HG02870 (cell line): ENCODE measurements at regions not wholly inside any gene's neighbourhood (a gene's known extent, or its start where the extent isn't known, plus 50 kb on each side); places are given as distances from the start of the nearest gene placed in this dataset.

Experiments used
- ATAC-seq: cut with Tn5 transposase; IDR thresholded peaks from one replicate; pipeline ENCODE4 v1.9.1; 2021; ENCODE audit warnings: mild to moderate bottlenecking, moderate library complexity; ENCODE audit not compliant: unreplicated experiment

DNA sequence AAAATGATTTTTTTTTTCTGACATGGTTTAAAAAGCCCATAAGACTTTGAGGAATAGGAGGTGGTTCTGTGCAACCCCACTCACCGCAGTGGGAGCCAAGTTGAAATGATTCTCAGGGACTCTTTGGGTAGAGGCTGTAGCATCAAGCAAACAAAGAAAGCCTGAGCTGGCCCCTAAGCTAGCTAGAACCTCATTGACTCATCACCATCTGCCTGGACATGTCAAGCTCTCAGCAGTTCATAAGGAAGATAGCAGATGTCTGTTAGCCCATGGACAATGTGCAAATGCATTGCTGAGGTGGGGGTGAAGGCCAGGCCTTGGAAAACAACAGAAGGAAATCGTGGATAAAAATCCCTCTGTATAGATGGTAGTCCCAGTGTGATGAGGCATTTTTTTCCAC lies 234.8 kb downstream of the NR2F2 start:
- ATAC-seq, result no peak

DNA sequence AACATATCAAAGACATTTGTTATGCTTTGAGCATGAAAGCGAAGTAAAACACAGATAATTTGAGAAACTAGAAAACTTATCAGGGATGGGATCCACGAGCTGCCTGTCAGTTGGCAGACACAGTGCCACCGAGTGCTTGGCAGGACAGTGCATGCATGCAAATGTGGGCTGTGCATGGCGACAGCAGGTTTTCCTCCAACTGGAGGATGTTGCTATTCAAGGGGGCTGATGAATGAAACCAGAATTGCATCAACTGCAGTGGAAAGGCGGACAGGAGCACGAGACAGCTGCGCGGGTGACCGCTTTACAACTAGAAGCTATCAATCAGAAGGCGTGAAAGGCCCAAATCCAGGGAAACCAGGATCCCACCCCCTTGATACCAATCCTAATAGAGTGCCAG lies 244.3 kb downstream of the NR2F2 start:
- ATAC-seq, result no peak

DNA sequence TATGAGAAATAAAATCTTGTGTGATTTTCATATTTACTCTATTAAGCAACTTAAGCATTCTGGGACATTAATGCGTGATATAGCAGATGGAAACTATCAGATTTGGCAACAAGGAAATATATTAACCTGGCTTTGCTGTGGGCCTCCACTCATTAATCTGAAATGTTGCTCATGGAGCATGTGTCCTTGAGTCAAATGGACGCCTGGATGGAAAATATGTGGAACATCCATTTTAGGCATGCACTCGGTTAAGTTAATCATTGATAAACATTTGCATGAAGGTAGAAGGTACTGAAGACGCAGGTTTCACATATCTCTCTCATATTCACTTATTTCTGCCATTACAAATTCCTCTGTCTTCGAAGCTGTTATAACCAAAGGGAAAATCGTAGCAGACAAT lies 246.1 kb downstream of the NR2F2 start:
- no peak for ATAC-seq

DNA sequence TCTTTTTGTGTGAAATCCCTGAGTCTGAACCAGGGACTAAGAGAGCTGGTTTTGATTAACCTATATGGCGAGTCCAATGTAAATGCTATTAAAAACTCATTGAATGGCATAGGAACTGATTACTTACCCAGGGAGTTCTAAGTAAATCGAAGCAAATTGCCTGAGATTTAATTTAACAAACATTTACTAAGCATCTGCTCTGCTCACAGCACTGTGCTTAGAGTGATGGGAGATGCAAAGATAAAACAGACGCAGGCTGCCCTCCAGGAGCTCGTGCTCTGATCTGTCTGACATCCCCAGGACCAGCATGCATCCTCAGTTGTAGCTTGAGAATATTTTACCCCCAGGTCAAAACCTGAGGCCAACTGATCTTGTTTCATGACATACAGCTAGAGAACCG lies 247.9 kb downstream of the NR2F2 start:
- ATAC-seq, result no peak

DNA sequence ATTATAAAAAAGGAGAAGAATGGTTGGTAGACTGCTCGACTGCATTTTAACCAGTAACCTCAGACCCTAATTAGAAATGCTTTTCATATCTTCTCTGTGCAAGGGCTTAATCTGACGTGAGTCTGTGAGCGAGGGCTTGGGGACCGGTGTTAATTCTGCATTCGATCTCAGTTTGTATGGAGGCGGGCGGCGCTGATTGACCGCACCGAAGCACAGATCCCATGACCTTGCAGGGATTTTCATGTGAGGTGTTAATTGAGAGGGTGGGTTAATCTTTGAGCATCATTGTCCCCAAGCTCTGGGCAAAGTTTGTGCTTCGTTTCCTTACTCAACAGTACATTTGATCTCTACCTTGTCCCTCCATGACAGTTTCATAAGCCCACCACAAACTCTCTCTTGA lies 250.9 kb downstream of the NR2F2 start:
- no peak for ATAC-seq

DNA sequence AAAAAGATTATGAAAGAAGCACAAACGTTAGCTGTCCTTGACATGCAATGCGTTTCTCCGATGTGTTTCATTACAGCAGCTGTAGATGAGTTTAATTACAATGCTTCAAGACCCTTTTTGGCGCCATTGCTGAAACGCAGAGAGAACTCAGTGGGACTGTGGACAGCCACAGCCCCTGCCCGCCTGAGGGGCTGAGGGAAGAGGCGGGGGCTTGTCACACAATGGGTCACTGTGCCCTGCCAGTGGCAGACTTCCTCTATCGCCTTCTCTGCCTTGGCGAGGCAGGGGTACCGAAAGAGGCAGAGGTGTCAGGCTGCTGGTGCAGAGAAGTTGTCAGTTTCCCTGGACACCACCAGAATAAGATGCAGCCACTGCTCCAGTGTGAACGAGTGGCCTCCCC lies 252.0 kb downstream of the NR2F2 start:
- ATAC-seq, result no peak

DNA sequence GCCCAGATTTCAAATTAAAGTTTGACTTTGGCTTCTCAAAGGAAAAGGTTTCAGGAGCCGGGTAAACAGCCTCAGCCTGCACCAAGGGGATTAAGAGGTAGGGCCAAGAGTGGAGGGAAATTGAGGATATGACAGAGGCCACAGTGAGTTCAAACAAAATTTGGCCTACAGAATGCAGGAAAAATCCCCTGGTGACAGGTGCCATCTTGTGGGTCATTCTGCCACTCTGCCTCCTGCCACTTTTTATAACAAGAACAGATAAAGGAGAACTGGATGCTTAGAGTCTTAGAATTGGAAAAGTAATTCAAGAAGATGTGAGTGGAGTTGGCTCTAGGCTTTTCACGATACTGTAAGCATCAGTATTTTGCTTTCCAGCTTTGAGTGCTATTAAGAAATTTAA lies 253.2 kb downstream of the NR2F2 start:
- ATAC-seq, result no peak

DNA sequence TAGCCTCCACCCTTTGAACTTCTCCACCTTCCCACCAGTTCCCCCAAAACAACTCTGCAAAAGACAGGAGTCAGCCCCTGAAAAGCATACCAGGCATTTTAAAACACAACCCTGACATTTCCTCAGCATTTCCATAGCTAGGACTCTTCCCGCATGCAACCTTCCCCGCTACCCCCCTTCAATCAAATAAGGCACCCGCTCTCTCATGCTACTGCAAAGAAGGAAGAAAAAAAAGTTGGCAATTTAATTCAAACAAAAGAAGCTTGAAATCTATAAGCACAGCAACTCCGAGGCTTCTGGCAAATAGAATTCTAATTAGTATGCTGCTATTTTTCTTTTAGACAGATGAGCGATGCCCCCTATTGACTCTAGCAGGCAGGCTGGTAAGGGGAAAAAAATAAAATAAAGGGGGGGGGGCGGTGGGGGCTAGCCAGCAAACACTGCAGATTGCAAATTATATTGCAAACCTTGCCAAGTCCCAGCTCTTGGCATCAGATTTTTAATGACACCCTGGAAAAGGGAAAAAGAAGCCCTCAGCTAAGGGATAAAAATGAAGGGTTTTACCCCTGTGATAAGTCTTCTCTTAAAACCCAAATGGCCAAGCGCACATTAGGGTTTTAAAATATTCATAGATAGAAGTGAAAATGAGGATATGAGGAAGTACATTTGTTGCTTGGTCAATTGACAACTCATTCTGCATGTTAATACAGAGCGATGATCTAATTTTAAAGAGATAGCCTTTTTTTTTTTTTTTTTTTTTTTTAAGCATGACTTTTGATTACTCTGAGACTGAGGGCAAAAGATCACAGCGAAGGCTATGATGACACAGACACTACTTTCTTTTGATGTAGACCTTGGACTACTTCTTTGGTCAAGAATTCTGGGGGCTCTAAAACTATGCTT lies 255.2 kb downstream of the NR2F2 start:
- ATAC-seq, result no peak

DNA sequence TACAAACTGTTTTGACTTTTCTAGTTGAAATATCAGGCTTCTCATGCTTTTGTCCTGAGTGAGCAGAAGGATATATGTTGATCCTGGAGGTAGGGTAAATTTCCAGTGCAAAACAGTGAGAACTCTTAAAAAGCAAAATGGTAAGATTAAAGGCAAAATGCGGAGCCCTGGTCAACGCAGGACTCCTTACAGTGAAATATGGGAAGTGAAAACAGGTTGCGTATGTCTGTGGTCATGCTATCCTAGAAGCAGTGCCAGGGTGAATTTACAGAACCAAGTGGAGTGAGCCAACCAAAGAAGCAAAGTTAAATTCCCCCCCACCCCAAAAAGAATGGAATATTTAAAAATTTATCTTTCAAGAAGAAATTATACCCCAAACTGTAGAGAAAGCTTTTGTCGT lies 256.4 kb downstream of the NR2F2 start:
- ATAC-seq, result no peak

DNA sequence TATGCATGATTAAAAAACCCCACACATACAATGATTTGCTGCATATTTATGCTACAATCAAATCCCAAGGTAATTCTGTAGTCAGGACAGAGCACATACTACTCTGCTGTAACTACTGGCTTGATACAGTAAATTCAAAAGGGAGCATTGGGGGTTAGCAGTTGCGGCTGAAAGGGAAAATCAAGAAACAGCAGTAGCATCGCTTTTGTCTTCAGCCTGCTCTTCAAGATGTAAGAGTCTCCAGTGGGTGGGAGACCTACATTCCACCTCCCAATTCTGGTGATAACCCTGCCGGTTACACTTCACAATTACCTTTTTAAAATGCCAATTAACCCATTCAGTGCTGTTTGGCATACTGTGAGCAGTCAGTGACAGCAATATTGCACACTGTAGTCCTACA lies 259.4 kb downstream of the NR2F2 start:
- no peak for ATAC-seq

DNA sequence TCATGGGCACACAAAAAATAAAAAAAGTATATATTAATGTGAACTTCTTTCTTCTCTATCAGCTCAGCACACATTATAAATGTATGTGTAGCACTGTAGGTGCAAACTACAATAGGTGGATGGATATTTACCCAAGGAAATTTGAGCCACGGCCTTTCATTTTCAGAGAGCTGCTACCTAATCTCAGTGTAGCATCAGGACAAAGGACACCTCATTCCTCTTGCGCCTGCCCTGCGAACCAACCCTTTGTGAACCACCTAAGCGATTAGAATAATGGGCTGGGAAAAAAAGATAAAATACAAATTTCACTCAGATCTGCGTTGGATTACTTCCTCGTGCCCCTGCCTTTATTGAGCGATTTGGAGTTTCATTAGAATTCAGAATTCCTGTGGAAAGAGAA lies 263.2 kb downstream of the NR2F2 start:
- ATAC-seq, result no peak

DNA sequence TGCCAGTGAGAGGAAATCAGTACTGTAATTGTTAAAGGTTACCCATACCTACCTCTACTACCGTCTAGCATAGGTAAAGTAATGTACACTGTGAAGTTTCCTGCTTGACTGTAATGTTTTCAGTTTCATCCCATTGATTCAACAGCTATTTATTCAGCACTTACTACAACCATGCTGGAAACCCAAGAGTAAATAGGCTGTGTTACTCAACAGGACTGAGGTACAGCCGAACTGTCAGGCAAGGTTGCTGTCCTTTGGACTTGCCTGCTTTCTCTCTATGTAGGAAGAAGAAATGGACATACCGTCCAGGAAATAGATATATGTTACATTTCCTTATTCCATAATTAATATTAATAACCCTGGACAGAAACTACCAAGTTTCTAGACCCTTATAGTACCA lies 265.5 kb downstream of the NR2F2 start:
- ATAC-seq, result no peak

DNA sequence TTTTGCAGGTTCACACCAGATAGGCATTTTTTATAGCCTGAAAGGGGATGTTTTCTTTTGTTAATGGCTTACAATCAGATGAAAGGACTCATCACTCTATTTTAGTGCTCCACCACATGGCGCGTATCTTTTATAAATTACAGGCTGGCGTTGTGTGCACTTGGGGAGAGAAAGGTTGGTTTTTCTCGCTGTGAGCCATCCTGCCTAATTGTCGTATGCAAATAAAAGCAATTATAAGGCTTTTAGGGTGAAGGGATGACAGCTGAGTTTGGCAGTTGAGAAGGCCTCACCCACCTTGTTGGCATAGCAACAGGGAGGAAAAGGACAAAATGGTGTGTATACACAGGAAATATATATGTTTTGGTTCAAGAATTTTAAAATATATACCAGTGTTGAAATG lies 268.0 kb downstream of the NR2F2 start:
- no peak for ATAC-seq

DNA sequence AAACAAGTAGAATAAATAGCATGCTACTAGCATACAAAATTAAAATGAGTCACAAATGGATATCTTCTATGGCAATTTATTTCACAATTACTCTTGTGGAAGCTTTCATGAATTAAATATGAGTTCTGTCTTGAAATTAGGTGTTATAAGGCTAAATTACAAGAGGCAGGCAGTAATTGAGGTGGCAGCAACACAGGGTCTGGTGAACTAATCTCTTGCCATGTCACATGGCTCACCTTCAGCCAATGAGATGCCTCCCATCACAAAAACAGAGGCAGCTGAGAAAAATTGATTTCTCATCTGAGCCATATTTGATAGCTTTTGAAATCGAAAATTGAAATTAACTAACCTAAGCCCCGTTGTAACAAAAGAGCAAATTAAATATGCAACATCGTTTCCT lies 268.8 kb downstream of the NR2F2 start:
- no peak for ATAC-seq

DNA sequence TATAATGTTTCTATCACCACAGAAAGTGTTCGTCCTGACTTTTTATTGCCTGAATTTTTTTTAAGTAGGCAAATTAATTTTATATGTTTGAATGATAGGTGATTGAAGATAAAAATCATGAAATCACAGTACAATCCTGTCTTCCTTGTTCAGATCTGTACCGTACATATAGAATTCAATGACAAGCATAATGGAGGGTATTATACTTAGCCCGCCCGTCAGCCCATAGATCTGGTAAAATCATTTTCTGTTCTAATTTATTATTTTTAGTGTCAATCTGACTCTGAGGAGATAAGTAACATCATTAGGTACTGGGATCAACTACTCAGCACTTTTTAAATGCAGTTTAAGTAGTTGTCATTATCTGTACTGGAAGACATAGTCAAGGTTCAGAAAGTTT lies 269.9 kb downstream of the NR2F2 start:
- no peak for ATAC-seq

DNA sequence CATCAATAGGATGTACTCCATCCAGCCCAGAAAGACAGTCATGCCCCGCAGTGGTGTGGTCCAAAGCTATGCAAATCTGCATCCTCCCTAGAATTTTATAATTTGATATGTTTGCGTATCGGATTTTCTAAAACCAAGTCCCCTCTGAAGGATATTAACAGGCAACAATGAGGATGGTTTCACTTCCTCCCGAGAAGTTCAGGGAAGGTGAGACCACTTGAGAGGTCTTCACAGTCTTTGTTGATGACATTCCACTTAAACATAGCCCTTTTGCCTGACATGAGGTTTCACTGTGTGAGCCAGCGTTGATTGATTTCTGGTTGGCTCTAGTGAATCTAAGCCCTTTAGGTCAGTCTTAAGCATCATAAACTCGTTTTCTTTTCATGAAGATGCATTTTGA lies 276.1 kb downstream of the NR2F2 start:
- ATAC-seq, result no peak

DNA sequence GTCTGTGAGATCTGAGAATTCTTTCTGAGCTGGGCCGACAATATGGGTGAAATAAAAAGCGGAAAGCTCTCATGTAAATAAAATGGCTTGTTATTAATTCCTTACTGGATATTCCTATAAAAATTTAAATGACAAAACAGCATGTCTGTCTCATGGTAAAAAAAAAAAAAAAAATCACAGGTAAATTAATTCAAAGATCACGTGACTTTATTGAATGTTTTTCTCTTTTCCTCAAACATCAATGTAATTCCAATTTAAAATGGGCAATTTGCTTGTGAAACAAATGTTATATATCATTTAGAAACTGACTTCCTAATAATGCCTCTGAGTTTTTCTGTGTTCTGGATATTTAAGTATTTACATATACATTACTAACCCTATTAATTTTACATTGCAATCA lies 280.3 kb downstream of the NR2F2 start:
- no peak for ATAC-seq

DNA sequence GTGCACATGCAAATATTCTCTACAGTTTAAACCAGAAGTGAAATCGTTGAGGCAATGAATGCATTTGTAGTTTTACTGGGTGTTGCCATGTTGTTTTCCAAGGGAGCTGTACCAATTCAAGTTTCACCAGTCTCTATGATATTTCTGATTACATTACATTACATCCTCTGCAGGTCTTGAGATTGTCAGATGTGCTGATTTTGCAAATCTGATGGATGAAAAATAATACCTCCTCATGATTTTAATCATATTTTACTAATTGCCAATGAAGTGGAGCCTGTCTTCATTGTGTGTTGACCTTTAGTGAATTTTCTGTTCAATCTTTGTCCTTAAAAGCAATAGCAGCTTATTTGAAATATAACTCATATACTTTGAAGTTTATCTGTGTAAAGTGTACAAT lies 282.4 kb downstream of the NR2F2 start:
- no peak for ATAC-seq

DNA sequence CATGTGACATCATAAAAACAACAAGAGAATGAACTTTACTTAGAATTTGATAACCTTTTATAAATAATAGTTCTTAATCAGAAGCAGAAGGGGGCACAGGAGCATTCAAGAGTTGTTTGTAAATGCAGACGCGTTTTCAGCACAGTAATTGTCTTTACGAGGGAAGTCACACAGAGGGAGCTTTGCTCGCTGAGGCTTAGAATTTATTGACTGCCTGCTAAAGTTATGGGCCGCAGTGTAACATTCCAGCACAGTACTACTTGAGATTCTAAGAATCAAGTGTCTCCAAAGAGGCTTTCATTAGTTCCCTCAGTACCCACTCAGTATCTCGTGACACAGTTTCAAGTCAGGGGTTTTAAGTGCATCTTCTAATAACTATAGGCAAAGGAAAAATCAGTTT lies 288.7 kb downstream of the NR2F2 start:
- ATAC-seq, result no peak

DNA sequence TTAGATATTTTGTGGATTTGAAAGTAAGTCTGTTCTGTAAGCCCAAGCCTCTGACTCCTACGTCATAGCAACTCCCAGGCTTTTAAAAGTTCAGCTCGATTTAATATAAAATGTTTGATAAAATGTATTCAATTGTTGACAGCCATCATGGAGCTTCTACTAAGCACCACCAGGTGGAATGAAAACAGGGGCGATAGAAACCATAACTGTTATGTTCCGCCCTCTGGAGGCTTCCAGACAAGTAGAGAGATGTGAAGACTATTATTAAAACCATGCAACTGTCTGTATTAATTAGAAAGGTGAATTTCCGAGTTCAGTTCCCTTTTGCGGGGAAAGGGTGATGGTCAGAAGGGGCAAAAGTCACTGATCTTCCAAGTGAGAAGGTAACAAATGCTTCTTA lies 292.2 kb downstream of the NR2F2 start:
- no peak for ATAC-seq

DNA sequence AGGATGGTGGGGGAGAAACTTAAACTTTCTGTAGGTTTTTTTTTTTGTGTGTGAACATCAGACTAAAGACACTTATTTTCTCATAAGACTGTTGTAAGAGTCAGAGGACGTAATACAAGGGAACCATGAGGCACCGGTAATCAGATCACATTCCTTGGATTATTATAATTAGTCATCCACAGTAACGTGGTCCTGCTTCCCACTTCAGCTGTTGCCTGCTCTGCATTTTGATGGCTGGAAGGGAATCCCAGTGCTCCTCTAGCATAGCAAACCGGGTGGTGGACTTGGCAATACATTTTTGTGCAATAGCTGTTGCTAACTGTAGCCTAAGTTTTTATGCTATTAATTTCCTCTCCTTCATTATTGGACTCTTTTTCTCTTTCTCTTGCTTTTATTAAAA lies 294.8 kb downstream of the NR2F2 start:
- no peak for ATAC-seq

DNA sequence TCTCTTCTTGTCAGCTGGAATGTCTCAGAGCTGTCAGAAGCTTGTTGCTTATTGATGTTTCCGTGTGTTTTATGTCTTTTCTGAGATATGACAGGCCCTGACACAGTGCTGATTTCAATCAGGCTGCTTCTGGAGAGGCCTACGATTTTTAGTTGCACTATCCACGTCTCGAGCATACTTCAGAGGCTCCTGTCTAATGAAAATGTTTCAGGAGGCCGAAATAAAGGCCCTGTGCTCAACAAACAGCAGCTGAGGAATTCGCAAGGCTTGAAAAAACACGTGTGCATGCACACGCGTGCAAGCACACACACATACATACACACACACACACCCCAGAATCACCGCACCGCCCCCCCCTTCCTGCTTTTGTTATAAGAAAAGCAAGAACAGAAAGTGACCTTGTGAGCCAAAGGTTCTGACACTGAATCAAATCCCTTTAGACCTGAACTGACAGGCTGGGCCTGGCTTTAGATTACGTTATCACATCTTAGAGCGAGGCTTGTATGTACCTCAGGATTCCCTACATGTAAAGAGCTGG lies 296.6 kb downstream of the NR2F2 start:
- no peak for ATAC-seq

DNA sequence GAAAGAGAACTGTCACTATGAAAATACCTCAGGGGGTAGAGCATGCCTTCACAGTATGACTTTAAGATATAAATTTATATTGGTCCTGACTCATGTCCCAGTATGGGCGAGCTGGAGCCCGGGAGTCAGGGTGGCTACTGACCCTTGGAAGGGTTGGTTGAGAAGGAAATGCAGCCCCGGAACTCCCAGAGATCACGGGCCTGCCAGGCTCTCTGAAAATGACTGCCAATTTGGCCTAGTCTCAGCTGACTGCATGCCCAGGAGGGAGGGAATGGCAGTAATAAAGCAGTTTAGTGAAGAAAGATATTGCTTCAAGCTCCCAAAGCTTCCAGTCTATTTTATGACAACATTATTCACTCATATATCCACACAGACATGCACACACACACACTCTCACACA lies 299.0 kb downstream of the NR2F2 start:
- ATAC-seq, result no peak
